Psoas muscle (tissue), 7 donors: ENCODE measurements at regions not wholly inside any gene's neighbourhood (a gene's known extent, or its start where the extent isn't known, plus 50 kb on each side); places are given as distances from the start of the nearest gene placed in this dataset.

ENCODE experiments used
- ATAC-seq, 4 donors: fragments of 200-7000 bp; cut with Tn5 transposase; one replicate each; pipeline ENCODE4 v1.9.1; 2020; ENCODE audit warnings: moderate library complexity in 3 of 4, mild to moderate bottlenecking in 2 of 4
- DNase-seq, 2 donors: peaks; one replicate each; pipeline ENCODE4 v3.0.0-alpha.2; 2020
- H3K27ac ChIP-seq: fragments of 200-600 bp; one replicate; pipeline ENCODE4 v1.8.0; 2022
- H3K27me3 ChIP-seq, 3 donors: fragments of 200-600 bp in 1 of 3; one replicate each; pipeline versions ENCODE4 v1.6.1 to v1.8.0; 2013 to 2022; ENCODE audit warnings: low read length in 2 of 3, mild to moderate bottlenecking in 2 of 3, moderate library complexity in 1 of 3; ENCODE audit not compliant: insufficient read depth in 3 of 3
- H3K36me3 ChIP-seq, 2 donors: fragments of 200-600 bp in 1 of 2; one replicate each; pipeline versions ENCODE4 v1.6.1 to v1.8.0; 2013 to 2022; ENCODE audit warnings: low read depth in 1 of 2, mild to moderate bottlenecking in 1 of 2, moderate library complexity in 1 of 2; ENCODE audit not compliant: insufficient read depth in 1 of 2
- H3K4me1 ChIP-seq: fragments of 200-600 bp; one replicate; pipeline ENCODE4 v1.8.0; 2022
- H3K4me3 ChIP-seq: fragments of 200-600 bp; one replicate; pipeline ENCODE4 v1.8.0; 2022; ENCODE audit warnings: mild to moderate bottlenecking
- H3K9me3 ChIP-seq: fragments of 200-600 bp; one replicate; pipeline ENCODE4 v1.8.0; 2022
- WGBS, 3 donors: extraction: QIAGEN DNeasy Blood & Tissue Kit; methylation state at CpG; one replicate each; pipeline versions ENCODE4 v1.1.6 to v1.1.7; 2013; 5-methylcytosine and 5-hydroxymethylcytosine counted together
- intact Hi-C, 2 donors: fragments of 100-400 bp; cut with DNase I; formaldehyde crosslinking; loops; one replicate each; pipeline versions ENCODE4 v1.11.0 to v1.14.2; 2022
- TF ChIP-seq, protein P1 (sequence below): fragments of 200-600 bp; IDR thresholded peaks from one replicate; pipeline ENCODE4 v1.8.0; 2022; ENCODE audit warnings: antibody characterized with exemption
- donor health status: healthy with polysubstance abuse.
- donor health status: DM: no; HTN: no; CAD: no; lungs with moderate emphysema.
- donor health status: Bipolar disorder and iron deficiency.
- donor health status: healthy.
- donor health status: DM: yes; HTN: yes; CAD: no.
- donor health status: DM: no; HTN: no; CAD: no.
- donor health status: DM: yes; HTN: yes; CAD: no.

DNA sequence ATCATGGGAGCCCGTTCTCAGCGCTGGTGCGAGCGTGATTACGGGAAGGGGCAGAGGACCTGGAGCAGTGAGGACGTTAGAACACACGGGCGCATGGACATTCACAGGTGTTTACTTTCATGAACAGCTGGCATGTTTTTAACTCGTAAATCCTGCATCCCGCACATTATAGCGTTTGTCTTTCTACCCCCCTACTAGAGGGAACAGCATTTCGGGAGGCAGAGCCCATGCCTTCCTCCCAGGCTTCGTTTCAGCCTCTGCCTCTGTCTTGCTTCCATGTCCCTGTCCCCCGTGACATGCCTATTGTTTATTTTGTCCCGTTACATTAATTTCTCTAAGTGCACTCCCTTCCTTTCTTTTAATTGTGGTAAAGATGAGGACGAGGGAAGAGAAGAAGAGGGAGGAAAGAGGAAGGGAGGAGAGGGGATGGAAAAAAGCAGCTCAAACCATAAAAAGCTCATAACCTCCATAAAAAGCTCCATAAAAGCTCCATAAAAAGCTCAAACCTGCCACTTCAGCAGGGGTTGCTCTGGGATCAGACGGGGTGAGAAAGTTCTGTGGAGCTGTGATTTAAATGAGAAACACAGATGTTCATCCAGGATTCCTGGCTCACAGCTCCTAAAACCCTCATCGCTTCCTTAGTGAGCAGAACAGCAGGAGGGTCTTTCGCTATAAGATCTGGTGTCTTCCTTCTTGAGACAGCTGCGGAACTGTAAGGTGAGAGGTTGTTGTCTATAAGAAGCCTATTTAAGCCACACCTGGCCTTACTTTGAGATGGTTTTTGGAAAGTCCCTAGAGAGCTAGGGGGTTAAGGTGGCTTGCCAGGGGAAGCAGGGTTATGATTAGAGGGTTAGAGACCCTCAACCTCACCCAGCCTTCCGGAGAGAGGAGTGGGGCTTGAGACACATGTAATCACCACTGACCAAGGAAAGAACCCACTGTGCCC is 66.6 kb upstream of the SNTG2 start:
- H3K9me3 ChIP-seq = no peaks in the 10 kb centered on the region
- no peaks in the 10 kb centered on the region for H3K36me3 ChIP-seq
- ATAC-seq (no peak), DNase-seq (no peak)
- H3K4me1 ChIP-seq = no peaks in the 10 kb centered on the region
- intact Hi-C loops = no loop called here
- 13 to 18% (median 15%) methylated on average over 21 of the region's 21 CpGs for WGBS, 3 donors
- H3K27ac ChIP-seq = no peak overlapping the region
- H3K27me3 ChIP-seq = peaks cover 2 to 16% (median 5%) of the 10 kb centered on the region in 3 donors
- TF ChIP-seq, protein P1, sequence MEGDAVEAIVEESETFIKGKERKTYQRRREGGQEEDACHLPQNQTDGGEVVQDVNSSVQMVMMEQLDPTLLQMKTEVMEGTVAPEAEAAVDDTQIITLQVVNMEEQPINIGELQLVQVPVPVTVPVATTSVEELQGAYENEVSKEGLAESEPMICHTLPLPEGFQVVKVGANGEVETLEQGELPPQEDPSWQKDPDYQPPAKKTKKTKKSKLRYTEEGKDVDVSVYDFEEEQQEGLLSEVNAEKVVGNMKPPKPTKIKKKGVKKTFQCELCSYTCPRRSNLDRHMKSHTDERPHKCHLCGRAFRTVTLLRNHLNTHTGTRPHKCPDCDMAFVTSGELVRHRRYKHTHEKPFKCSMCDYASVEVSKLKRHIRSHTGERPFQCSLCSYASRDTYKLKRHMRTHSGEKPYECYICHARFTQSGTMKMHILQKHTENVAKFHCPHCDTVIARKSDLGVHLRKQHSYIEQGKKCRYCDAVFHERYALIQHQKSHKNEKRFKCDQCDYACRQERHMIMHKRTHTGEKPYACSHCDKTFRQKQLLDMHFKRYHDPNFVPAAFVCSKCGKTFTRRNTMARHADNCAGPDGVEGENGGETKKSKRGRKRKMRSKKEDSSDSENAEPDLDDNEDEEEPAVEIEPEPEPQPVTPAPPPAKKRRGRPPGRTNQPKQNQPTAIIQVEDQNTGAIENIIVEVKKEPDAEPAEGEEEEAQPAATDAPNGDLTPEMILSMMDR = no peak
- no peak overlapping the region for H3K4me3 ChIP-seq

DNA sequence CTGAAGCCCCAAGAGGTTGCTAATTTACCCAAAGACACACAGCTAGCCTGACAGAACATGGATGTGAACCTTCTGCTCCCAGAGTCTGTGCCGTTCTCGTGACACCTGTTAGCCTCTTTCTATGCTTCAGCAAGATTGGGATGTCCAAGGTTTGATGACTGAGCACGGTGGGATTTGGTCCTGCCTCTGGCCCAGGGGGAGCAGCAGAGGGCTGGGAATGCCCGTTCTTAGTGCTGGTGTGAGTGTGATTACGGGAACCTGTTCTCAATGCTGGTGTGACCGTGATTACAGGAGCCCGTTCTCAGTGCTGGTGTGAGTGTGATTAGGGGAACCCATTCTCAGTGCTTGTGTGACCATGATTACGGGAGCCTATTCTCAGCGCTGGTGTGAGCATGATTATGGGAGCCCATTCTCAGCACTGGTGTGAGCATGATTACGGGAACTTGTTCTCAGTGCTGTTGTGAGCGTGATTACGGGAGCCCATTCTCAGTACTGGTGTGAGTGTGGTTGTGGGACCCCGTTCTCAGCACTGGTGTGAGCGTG is 67.3 kb upstream of the SNTG2 start:
- intact Hi-C loops = no loop called here
- H3K27me3 ChIP-seq = peaks cover 2 to 16% (median 5%) of the 10 kb centered on the region in 3 donors
- WGBS, 3 donors = 39 to 41% (median 40%) methylated on average over 14 of the region's 14 CpGs

DNA sequence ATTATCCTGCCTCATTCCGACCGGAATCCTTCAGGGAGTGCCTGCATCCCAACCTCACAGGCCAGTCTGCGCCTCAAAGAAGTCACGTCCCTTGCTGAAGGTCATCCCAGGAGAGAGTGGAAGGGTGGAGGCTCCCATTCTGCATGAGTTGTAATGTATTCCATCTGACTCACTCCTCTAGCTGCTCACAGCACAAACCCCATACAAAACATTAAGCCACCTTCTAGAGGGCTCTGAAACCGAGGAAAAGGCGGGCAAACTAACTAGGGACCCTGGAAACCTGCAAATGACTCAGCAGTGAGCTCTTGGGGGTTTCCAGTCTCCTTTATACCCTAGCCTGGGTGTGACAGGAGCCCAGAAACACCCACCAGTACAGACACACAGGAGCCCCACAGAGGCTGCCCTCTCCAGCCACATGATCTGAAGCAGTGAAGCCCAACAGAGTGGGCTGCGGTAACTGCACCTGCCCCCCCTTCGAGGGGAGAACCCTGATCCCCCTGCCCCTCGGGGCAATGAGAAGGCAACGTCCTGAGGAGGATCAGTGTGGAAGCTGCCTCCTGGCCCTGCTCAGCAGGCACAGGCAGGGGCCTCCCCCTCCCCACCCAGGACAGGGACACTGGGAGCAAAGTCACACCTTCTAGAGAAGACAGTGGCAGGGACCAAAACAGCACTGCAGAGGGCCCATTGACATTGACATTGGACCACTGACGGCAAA is 69.3 kb upstream of the SNTG2 start:
- intact Hi-C loops = no loop called here
- no peaks in the 10 kb centered on the region for H3K9me3 ChIP-seq
- no peaks in the 10 kb centered on the region for H3K4me1 ChIP-seq
- H3K27ac ChIP-seq = no peak overlapping the region
- ATAC-seq (no peak), DNase-seq (no peak)
- no peak overlapping the region for H3K4me3 ChIP-seq
- TF ChIP-seq, protein P1 = no peak
- peaks cover 2 to 16% (median 4%) of the 10 kb centered on the region in 3 donors for H3K27me3 ChIP-seq
- 75 to 78% (median 76%) methylated on average over 11 of the region's 11 CpGs for WGBS, 3 donors
- H3K36me3 ChIP-seq = no peaks in the 10 kb centered on the region

More for the DNA sequence above, 67.3 kb upstream of the SNTG2 start:
- TF ChIP-seq, protein P1 = no peak
- H3K27ac ChIP-seq = no peak overlapping the region
- H3K4me1 ChIP-seq = no peaks in the 10 kb centered on the region
- no peak overlapping the region for H3K4me3 ChIP-seq
- no peaks in the 10 kb centered on the region for H3K9me3 ChIP-seq
- no peak for ATAC-seq
- H3K36me3 ChIP-seq = no peaks in the 10 kb centered on the region
- no peak for DNase-seq

DNA sequence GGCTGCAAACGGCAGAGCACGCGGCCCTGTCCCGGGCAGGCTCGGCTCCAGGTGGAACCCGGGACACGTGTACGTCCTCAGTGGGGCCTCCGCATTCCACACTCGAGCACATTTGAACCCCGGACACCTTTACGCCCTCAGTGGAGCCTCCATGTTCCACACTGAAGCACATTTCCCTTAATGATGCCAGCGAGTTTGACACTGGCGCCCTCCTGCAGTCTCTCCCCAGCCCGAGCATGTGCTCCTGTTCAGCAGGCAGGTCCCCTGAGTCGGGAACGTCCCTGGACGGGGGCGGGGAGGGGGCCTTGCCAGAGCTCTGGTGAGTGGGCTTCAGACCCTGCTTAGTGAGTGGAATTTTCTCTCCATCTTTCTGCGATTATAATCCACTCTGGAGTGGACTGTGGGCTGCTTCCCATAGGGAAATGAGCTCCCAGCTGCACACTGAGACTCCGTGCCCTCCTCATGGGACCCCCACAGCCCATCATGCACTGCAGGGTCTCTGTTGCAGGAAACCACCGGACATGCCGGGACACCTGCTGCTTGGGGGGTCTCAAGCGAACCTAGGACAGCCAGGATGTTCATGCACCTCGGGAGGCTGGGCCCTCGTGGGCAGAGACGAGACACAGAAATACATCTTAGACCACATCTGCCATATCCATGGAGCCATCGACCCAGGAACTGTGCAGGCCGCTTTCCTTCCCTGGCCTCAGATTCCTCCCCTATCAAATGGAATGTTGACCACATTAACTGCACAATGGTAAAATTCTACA is 70.3 kb upstream of the SNTG2 start:
- no peaks in the 10 kb centered on the region for H3K9me3 ChIP-seq
- no peak overlapping the region for H3K4me3 ChIP-seq
- H3K27ac ChIP-seq = no peak overlapping the region
- H3K27me3 ChIP-seq = peaks cover 2 to 16% (median 4%) of the 10 kb centered on the region in 3 donors
- no peaks in the 10 kb centered on the region for H3K36me3 ChIP-seq
- TF ChIP-seq, protein P1 = no peak
- intact Hi-C loops = no loop called here
- H3K4me1 ChIP-seq = no peaks in the 10 kb centered on the region
- 83 to 86% (median 84%) methylated on average over 29 of the region's 29 CpGs for WGBS, 3 donors
- no peak for ATAC-seq
- no peak for DNase-seq
